GM12878 (cell line): ENCODE measurements at regions not wholly inside any gene's neighbourhood (a gene's known extent, or its start where the extent isn't known, plus 50 kb on each side); places are given as distances from the start of the nearest gene placed in this dataset.

ENCODE experiments used
- EZH2 ChIP-seq: IDR thresholded peaks from 2 replicates; pipeline ENCODE4 v1.6.1; 2012; ENCODE audit warnings: low read depth, mild to moderate bottlenecking, control low read depth, inconsistent platforms, low read length, borderline replicate concordance; ENCODE audit not compliant: control insufficient read depth
- IKZF1 ChIP-seq: fragments of 450-650 bp; conservative IDR thresholded peaks from 2 replicates; pipeline ENCODE4 v1.6.1; 2017; ENCODE audit warnings: antibody characterized with exemption, mild to moderate bottlenecking
- POLR2A ChIP-seq: IDR thresholded peaks from 2 replicates; pipeline ENCODE4 v1.6.1; 2011; ENCODE audit warnings: low read depth, mild to moderate bottlenecking, low read length
- POLR2AphosphoS5 ChIP-seq: IDR thresholded peaks from 2 replicates; pipeline ENCODE4 v1.6.1; 2011; ENCODE audit warnings: mild to moderate bottlenecking, low read length, inconsistent platforms
- RFX5 ChIP-seq: IDR thresholded peaks from 2 replicates; pipeline ENCODE4 v1.6.1; 2011; ENCODE audit warnings: low read depth, low read length, improper control_type of control experiment

DNA sequence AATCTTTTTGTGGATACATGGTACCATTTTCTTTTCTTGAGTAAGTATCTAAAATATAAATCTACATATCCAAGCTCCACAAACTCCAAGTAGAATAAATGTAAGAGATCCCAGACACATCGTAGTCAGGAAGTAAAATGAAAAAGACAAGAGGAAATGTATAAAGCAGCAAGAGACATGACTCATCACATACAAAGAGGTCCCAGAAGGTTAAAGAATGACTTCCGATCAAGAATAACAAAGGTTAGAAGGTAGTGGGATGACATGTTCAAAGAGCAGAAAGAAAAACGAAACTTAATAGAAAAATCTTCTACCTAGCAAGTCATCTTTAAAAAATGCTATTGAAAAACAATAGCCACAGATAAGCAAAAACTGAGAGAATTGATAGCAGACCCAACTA, 705.8 kb downstream of the NR2F2 start:
- TF ChIP-seq EZH2 (no peak), IKZF1 (no peak), POLR2AphosphoS5 (no peak), RFX5 (no peak), POLR2A (no peak)
